NCI-H82 (cell line): ENCODE measurements at regions not wholly inside any gene's neighbourhood (a gene's known extent, or its start where the extent isn't known, plus 50 kb on each side); places are given as distances from the start of the nearest gene placed in this dataset.
"Not testable (repeated sequence)": the region's sequence is repeated elsewhere in the genome, so short reads cannot be mapped to it uniquely, and the experiment has no call there.

Experiments used
- DNase-seq: peaks from one replicate; lab custom pipeline; 2025; lab: John Stamatoyannopoulos, UW

DNA sequence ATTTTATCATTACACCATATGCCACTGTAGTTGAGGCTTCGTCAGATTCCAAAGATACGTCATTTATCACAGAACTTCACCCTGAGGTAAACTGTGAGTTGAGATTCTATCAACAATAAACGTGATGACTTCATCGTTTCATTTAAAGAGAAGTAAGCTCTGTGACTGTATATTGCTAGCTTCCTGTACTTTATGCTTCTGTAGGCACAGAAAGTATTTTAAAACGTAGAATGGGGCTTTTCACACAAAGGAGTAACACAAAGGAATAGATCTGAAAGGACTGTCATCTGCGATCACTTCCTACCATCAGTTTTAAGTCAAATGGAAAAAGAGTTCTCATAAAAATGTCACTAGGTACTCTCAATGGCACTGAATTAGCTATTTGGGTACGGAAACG is 234.4 kb upstream of the MCHR2 start:
- DNase-seq = no peak

DNA sequence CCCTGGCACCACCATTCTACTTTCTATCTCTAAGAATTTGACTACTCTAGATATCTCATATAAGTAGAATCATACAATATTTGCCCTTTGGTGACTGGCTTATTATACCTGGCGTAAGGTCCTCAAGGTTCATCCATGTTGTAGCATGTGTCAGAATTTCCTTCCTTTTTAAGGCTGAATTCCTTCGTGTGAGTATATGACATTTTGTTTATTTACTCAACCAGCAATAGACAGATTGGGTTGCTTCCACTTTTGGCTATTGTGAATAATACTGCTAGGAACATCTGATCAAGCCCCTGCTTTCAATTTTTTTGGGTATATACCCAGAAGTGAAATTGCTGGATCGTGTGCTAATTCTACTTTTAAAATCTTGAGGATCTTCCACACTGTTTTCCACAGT is 232.8 kb upstream of the MCHR2 start:
- no peak for DNase-seq

DNA sequence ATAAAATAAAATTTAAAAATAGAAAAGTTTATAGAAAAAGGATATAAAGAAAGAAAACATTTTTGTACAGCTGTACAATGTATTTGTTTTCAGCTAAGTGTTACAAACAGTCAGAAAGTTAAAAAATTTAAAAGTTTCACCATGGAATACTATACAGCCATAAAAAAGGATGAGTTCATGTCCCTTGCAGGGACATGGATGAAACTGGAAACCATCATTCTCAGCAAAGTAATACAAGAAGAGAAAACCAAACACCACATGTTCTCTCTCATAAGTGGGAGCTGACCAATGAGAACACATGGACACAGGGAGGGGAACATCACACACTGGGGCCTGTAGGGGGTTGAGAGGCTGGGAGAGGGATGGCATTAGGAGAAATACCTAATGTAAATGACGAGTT is 229.9 kb upstream of the MCHR2 start:
- DNase-seq = not testable (repeated sequence)

DNA sequence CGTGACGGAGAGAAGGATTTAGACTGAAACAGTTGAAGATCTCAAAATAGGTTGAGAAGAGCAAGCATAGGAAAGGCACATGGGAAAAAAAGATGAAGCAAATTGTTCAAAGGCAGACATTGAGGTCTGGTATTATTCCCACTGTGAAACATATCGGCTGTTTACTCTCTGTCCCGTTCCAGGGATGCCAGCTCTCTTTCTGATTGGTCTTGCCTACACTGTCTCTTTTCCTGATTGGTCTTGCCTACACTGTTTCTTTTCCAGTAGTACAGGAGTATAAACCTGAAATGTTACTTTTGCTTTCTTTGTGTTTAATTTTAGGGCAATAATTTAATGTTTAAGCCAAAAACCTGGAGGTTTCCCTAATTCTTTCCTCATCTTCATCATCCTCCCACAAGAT is 226.5 kb upstream of the MCHR2 start:
- DNase-seq = no peak

DNA sequence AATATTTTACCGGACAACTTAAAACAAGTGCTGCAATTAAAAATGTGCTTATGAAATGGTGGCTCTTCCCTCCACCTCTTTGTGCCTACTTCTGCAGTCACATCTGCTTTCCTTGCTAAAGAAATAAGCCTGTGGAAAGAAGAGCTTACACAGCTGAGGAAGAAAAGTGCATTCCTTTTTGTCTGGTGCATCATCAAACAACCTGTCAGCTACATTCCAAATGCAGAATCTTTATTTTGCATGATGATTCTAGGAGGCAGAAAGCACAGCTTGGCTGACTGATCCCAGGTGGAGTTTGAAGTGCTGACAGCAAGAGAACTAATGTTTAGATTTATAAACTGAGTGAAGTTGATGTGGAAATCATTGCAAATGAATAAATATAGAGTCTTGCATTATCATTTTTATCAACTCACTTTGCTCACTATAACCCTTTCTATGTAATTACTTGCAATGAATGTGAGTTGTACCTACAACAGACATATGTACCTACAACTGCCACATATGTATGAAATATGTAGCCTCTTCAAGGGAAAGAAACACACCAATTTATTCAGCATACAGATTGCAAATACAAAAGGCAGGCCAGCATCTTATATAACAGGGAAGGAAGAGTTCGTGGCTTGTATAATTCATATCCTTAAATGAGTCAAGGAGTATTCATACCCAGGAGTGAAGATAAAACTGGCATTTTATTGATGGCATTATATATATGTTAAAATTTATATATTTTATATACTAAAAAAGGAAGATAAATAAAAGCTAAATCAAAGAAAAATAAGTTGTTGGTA is 223.4 kb upstream of the MCHR2 start:
- no peak for DNase-seq

DNA sequence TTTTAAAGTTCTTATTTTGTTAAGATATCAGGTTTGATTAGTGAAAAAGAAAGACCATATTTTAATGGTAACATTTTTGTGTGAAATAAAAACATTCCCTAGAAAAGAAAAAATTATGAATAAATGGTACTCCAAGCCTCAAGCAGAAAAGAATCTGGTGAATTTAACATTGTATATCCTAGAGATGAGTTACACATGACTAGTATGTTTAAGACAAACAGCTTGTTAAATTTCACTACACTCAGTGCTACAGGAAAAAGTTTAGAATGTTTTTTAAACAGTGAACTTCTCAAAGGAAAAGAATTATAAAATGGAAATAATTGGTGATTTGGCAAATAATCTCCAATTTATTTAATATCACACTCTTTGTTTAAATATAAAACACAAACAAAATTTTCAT is 222.7 kb upstream of the MCHR2 start:
- no peak for DNase-seq

DNA sequence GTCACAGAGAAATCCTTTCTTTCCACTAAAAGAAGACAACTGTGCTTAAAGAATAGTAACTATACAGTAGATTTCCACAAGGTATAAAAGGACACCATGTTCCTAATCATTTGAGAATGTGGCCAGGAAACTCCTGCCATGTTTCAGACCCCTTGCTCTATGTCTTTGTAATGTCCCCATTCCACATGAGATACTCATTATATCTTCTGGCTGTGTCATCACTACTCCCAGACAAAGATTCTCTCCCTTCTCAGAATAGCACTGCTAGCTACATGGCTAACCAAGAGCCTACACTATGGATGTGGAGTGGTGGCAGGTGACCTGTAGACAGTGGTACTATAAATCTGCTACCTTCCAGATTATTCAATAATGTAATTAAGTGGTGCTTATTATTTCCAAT is 218.1 kb upstream of the MCHR2 start:
- DNase-seq = no peak

DNA sequence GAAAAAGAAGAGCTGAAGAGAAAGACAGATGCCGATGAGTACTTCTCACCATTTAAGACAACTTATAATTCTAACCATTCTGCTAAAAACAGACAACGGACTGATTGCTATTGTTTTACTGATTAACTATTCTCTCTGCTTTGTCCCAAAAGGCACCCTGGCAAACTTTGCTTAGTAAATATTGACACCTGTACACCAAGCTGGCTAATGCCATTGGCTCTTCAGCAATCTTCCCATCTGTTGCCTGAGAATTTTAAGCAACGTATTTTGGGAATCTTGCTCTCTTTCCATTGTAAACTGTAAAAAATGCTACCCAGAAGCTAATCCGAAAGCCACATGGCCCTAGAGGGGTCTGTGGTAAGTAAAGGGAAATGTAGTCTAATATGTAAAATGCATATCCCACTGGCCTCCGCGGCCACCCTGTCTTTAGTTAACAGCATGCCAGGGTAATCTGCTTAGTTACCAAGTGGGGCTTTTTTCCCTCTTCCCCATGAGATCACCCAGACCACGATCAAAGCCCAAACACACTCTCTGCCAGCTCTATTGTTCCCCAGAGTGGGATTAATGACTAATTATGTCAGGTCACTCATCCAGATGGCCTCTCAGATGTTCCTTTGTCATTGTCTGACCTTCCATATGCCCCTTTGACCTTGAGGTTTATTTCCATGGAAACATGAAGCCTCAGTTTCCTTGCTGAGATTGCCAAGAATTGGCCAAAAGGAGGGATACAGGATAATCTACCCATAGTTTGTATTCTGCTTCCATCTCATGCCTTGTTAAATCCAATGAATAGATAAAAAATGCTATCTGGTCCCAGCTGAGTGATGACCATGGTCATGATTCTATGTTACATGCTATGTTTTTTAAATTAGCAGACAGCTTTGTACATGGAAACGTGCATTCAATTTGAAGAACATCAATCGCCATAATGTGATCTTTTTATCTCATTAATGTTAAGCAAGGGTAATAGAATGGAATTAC is 216.4 kb upstream of the MCHR2 start:
- peak; percentile 91 for DNase-seq

DNA sequence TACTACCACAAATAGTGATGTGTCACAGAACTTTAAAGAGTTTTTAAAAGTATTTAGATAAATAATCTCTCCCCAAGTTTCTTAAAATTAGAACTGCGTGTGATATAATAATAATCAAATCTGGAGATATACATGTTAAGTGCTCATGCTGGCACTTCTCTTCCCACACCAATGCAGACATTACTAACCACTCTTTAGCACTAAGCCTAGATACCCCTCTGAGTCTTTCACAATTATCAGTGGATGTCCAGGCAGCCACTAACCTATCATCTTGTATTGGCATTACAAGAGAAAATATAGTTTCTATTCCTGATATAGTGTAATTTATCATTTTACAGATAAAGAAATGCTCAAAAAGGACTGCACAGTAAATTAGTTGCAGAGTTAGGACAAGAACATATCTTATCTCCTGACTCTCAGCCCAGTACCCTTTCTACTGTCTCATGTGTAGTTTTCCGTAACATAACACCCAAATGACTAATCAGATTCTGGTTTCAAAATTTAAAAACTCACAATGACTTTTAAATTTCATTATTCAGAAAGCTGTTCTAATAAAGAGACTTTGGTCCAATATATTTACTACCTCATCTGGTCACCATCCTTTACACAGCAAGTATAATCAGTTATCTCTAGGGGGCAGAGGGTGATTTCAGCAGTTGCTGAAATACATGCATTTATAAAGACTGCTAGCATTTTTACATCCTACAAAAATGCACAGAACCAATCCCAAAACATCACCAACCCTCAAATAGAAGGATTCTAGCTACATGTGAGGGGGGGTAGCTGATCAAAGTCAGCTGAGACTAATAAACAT is 215.5 kb upstream of the MCHR2 start:
- no peak for DNase-seq

DNA sequence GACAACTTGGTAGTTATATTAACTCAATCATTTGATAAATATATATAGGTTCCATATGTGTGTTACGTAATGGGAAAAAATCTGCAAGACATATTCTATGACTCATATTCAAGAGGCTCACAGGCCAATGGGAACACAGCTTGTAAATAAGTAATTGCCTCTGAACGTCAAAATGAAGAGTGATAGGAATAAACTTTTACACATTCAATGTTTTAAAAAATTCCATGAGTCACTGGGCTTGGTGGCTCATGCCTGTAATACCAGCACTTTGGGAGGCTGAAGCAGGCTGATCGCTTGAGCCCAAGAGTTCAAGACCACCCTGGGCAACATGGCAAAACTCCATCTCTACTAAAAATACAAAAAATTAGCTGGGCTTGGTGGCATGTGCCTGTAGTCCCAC is 209.4 kb upstream of the MCHR2 start:
- no peak for DNase-seq

DNA sequence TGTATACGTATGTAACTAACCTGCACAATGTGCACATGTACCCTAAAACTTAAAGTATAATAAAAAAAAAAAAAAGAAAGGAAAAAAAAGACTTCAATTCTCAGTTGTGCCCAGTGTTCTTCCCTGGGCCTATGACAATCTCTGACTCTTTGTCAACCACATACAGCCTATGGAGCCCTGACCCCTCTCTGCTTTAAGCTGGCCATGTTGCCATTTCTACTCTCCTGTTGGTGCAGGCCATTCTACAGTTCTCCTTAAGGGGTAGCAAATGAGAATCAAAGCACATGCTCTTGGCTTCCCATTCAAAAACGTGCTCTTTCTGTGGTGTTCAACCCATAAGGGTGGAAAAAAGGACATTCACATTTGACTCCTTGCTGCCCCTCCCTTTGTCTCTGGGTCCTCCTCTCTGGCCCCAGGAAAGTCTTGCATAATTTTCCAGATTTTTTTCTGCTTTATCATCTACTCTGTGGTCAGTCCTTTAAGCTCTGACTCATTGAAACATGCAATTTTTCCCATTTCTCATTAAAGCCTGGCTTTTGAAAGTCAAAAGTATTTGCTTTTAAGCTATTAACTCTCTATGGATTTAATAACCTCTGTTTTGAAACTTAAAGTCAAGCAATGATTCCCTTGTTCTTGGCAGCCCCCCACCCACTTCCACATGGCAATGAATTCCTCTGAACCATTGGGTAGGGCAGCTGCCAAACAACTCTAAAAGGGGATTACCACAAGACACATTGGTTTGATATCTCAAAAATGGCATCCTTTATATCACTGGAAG is 208.6 kb upstream of the MCHR2 start:
- no peak for DNase-seq

DNA sequence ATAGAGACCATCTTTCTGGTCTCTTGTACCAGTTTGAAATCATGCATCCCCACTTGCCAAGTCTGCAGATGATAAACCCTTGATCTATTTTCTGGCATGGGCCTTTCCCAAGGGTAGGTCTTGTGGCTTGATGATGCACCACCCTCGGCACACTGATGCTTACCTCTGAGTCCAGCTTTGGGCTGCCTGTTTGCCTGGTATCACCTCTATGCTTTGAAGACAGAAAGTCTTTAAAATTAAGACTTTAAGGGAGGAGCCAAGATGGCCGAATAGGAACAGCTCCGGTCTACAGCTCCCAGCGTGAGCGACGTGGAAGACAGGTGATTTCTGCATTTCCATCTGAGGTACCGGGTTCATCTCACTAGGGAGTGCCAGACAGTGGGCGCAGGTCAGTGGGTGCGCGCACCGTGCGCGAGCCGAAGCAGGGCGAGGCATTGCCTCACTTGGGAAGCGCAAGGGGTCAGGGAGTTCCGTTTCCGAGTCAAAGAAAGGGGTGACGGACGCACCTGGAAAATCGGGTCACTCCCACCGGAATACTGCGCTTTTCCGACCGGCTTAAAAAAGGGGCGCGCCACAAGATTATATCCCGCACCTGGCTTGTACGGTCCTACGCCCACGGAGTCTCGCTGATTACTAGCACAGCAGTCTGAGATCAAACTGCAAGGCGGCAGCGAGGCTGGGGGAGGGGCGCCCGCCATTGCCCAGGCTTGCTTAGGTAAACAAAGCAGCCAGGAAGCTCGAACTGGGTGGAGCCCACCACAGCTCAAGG is 202.4 kb upstream of the MCHR2 start:
- not testable (repeated sequence) for DNase-seq

DNA sequence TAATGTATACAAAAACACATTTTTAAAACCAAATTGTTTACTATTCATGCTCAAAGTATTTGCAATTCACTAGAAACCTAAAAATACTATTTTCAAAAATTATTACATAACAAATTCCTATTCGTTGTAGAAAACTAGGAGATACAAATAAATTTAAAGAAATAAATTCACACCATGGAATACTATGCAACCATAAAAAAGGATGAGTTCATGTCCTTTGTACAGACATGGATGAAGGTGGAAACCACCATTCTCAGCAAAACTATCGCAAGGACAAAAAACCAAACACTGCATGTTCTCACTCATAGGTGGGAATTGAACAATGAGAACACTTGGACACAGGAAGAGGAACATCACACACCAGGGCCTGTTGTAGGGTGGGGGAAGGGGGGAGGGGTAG is 201.2 kb upstream of the MCHR2 start:
- not testable (repeated sequence) for DNase-seq

DNA sequence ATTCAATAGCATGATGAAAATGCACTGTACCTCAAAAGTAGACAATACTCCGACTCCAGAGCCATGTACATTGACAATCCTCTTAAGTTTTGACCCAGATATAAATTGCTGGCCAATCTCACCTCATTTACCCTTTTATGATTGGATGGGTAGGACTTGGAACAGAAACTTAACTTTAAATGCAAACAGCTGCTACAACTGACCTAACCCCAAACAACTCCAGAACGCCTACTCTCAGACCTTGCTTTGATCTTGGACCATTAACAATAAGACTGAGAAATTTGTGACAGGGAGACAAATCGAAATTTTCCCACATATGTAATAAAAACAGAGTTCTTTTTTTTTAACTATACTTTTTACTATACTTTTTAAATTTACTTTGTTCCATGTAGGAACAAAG is 200.5 kb upstream of the MCHR2 start:
- no peak for DNase-seq

DNA sequence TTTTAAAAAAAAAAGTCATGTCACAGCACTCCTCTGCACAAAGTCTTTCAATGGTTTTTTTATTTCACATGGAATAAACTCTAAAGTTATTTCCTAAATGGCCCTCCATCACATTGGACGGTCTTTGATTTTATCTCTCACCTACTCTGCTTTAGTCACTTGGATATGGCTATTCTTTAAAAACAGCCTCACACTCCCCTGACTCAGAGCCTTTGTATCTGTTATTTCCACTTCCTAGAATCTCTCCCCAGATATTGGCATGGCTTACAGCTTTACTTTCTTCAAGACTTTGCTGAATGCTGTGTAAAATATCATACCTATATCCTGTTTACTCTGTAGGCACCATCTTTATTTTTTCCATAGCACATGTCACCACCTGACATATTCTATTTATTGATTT is 194.7 kb upstream of the MCHR2 start:
- no peak for DNase-seq

DNA sequence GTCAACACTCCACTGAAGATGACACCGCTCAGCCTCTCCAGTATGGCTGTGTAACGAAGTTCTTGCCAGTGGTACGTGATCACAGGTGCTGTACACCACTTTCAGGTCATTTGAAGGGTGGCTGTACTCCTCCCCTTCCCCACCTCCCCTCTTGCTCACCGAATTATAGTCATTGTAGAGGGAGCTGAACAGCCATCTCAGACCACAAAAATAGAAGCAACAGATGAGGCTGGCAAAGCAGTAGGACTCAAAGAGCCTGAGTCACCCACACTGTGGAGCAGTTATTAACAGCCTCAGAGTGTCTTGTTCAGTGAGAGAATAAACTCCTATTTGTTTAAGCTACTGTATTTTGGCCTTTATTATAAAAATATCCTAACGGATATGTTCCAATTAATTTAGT is 192.5 kb upstream of the MCHR2 start:
- no peak for DNase-seq

DNA sequence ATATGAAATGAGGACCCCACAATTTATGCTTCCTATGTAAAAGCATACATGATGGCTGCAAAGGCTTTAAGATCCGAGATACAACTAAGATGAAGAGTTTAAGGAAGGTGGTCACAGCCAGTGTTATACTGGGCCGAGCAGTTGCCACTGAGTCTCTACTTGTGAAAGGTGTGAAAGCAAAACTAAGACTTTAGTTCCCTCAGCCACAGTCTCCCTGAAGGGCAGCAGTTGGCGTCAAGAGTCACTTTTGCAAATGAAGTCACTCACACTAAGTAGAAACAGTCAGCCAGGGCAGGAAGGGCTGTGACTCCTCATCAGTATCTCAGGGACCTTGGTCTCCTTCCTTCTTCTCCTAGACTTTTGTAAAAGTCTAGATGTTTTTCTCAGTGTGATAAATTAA is 191.6 kb upstream of the MCHR2 start:
- DNase-seq = no peak

DNA sequence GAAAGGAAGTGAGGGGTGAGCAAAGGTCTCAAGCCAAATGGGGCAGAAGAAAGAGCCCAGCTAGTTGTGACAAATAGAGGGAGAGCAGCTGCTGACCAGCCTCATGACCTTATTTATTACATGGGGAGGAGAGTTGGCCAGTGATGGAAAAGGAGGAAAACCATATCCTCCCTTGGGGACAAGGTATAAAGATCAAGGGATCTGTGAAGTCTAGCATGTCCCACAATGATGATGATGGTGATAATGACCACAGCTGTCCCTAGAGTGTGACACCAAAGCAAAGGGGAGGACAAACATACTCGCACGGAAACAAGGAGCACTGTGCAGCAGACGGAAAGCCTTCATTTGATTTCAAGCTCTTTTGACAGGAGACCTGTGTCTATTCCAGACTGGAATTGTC is 190.4 kb upstream of the MCHR2 start:
- no peak for DNase-seq

DNA sequence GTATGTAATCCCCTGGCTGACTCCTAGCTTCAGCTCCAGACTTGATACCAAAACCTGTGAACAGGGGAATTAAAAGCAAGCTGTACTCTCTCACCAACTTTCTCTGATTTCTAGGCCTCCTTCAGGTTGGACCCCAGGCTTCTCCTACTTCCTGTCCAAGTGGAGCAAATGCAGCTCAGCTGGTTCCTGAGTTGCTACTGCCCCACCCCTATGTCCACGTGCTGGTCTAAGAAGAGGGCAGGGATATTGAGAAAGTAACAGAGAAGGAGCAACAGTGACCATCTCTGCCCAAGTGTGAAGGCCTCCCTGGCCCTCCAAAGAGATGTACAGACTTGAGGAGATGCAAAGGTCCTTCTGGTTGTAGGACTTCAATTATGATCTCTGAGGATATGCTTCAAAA is 188.3 kb upstream of the MCHR2 start:
- DNase-seq = no peak

DNA sequence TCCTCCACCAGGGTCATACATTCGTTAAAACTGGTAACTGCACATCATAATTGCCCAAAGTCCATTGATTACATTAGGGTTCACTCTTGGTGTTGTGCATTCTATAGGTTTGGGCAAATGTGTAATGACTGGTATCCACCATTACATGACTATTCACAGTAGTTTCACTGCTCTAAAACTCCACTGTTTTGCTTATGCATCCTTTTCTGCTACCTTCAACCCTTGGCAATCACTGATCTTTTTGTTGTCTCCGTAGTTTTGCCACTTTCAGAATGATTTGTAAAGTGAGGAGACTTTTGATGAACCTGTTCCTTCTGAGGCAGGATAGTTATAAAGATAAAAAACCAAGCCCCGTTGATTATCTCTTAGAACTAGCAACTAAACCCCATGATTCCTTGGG is 187.3 kb upstream of the MCHR2 start:
- no peak for DNase-seq

DNA sequence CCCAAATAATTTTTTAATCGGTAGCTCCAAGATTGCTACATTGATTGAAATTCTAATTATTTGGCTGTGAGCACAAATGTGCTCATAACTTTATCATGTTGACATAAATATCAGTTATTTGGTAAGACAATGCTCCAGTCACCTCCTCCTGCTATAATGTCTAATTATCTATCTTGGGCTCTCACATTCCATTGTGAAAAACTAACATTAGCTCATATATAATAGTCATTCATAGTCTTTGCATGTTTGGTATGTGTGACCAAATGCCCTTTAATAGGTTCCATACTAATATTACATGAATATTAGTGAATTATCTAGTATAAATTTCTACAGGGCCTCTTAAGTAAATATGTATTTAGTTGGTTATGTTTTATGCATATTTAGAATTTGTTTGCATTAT is 185.6 kb upstream of the MCHR2 start:
- no peak for DNase-seq
